Gastrocnemius medialis (tissue), 4 donors: ENCODE measurements at regions not wholly inside any gene's neighbourhood (a gene's known extent, or its start where the extent isn't known, plus 50 kb on each side); places are given as distances from the start of the nearest gene placed in this dataset.

Source experiments
- CTCF ChIP-seq, 5 experiments: fragments of 450-650 bp in 3 of 5; fragments of 200-600 bp in 2 of 5; sonication (generic) in 2 of 5; IDR thresholded peaks in 4 of 5; conservative IDR thresholded peaks in 1 of 5; 1 replicate in 4 of 5; 2 replicates in 1 of 5; pipeline ENCODE4 v1.5.1; 2016 to 2019; ENCODE audit warnings: antibody characterized with exemption in 5 of 5, mild to moderate bottlenecking in 3 of 5, moderate library complexity in 3 of 5
- POLR2A ChIP-seq, 2 donors: fragments of 450-650 bp; IDR thresholded peaks; one replicate each; pipeline ENCODE4 v1.6.1; 2017; ENCODE audit warnings: antibody characterized with exemption in 2 of 2, mild to moderate bottlenecking in 2 of 2, moderate library complexity in 2 of 2

GRCh38 chr6:169975286-169975685 lies 223.9 kb downstream of the ERMARD start:
- no peak for TF ChIP-seq CTCF (IDR thresholded peaks at IDR 0.05 in 4 of 5, conservative IDR thresholded peaks at IDR 0.05 in 1 of 5)
- TF ChIP-seq POLR2A (IDR thresholded peaks at IDR 0.05): no peak
